Gastroesophageal sphincter (tissue), 3 donors: ENCODE measurements at regions not wholly inside any gene's neighbourhood (a gene's known extent, or its start where the extent isn't known, plus 50 kb on each side); places are given as distances from the start of the nearest gene placed in this dataset.

Source experiments
- EP300 ChIP-seq: sonication (generic); formaldehyde crosslinking; IDR thresholded peaks from one replicate; pipeline ENCODE4 v1.6.1; 2017; ENCODE audit warnings: antibody characterized with exemption, mild to moderate bottlenecking
- POLR2A ChIP-seq, 2 donors: fragments of 450-650 bp; IDR thresholded peaks; one replicate each; pipeline ENCODE4 v1.6.1; 2017; ENCODE audit warnings: antibody characterized with exemption in 2 of 2, mild to moderate bottlenecking in 2 of 2, moderate library complexity in 1 of 2
- POLR2AphosphoS5 ChIP-seq: sonication (generic); formaldehyde crosslinking; IDR thresholded peaks from one replicate; pipeline ENCODE4 v1.6.1; 2017; ENCODE audit warnings: antibody characterized with exemption
- TF ChIP-seq, protein P1 (sequence below), 4 experiments: fragments of 200-600 bp in 2 of 4; fragments of 450-650 bp in 2 of 4; sonication (generic) in 1 of 4; IDR thresholded peaks; one replicate each; pipeline ENCODE4 v1.5.1; 2017 to 2019; ENCODE audit warnings: antibody characterized with exemption in 4 of 4, mild to moderate bottlenecking in 2 of 4, moderate library complexity in 2 of 4

- TF ChIP-seq, protein P1, sequence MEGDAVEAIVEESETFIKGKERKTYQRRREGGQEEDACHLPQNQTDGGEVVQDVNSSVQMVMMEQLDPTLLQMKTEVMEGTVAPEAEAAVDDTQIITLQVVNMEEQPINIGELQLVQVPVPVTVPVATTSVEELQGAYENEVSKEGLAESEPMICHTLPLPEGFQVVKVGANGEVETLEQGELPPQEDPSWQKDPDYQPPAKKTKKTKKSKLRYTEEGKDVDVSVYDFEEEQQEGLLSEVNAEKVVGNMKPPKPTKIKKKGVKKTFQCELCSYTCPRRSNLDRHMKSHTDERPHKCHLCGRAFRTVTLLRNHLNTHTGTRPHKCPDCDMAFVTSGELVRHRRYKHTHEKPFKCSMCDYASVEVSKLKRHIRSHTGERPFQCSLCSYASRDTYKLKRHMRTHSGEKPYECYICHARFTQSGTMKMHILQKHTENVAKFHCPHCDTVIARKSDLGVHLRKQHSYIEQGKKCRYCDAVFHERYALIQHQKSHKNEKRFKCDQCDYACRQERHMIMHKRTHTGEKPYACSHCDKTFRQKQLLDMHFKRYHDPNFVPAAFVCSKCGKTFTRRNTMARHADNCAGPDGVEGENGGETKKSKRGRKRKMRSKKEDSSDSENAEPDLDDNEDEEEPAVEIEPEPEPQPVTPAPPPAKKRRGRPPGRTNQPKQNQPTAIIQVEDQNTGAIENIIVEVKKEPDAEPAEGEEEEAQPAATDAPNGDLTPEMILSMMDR (IDR thresholded peaks at IDR 0.05): no peak
- TF ChIP-seq POLR2A (IDR thresholded peaks at IDR 0.05): no peak
- TF ChIP-seq POLR2AphosphoS5: no peak
- TF ChIP-seq EP300: no peak
Measured at GRCh38 chr3:28678086-28678485, 329.5 kb upstream of the AZI2 start.
